ENCODE measurements at regions not wholly inside any gene's neighbourhood (a gene's known extent, or its start where the extent isn't known, plus 50 kb on each side); places are given as distances from the start of the nearest gene placed in this dataset.
A peak's percentile ranks its signal among the peaks of the same experiment; 100 is the strongest.

- no peak for DNase-seq
Measured at GRCh38 chr6:23266536-23266935, 697.2 kb downstream of the HDGFL1 start.

GRCh38 chr6:23267651-23268050 lies 698.3 kb downstream of the HDGFL1 start:
- no peak for DNase-seq

- DNase-seq = no peak
Measured at GRCh38 chr6:23268348-23268747, 699.0 kb downstream of the HDGFL1 start.

- no peak for DNase-seq
Measured at GRCh38 chr6:23269436-23269835, 700.1 kb downstream of the HDGFL1 start.

GRCh38 chr6:23272536-23272935 lies 703.2 kb downstream of the HDGFL1 start:
- no peak for DNase-seq

- no peak for DNase-seq
Measured at GRCh38 chr6:23277521-23278179, 708.3 kb downstream of the HDGFL1 start.

- DNase-seq = no peak
Measured at GRCh38 chr6:23278180-23278532, 708.8 kb downstream of the HDGFL1 start.

GRCh38 chr6:23280437-23280836 lies 711.1 kb downstream of the HDGFL1 start:
- peak; percentile 47 for DNase-seq

- DNase-seq = no peak
Measured at GRCh38 chr6:23282252-23283021, 713.1 kb downstream of the HDGFL1 start.

- DNase-seq = no peak
Measured at GRCh38 chr6:23293653-23294052, 724.3 kb downstream of the HDGFL1 start.

- no peak for DNase-seq
Measured at GRCh38 chr6:23301556-23301955, 732.2 kb downstream of the HDGFL1 start.

GRCh38 chr6:23302514-23302913 lies 733.1 kb downstream of the HDGFL1 start:
- DNase-seq = no peak

- no peak for DNase-seq
Measured at GRCh38 chr6:23305325-23305943, 736.1 kb downstream of the HDGFL1 start.

GRCh38 chr6:23306251-23306950 lies 737.0 kb downstream of the HDGFL1 start:
- no peak for DNase-seq

GRCh38 chr6:23307516-23307915 lies 738.1 kb downstream of the HDGFL1 start:
- DNase-seq = no peak

- no peak for DNase-seq
Measured at GRCh38 chr6:23308166-23308565, 738.8 kb downstream of the HDGFL1 start.

- no peak for DNase-seq
Measured at GRCh38 chr6:23311211-23311610, 741.8 kb downstream of the HDGFL1 start.

GRCh38 chr6:23316131-23316530 lies 746.8 kb downstream of the HDGFL1 start:
- no peak for DNase-seq

- no peak for DNase-seq
Measured at GRCh38 chr6:23316931-23317330, 747.6 kb downstream of the HDGFL1 start.

- DNase-seq = no peak
Measured at GRCh38 chr6:23319582-23319981, 750.2 kb downstream of the HDGFL1 start.

GRCh38 chr6:23320471-23321015 lies 751.2 kb downstream of the HDGFL1 start:
- DNase-seq = no peak

GRCh38 chr6:23323897-23324296 lies 754.5 kb downstream of the HDGFL1 start:
- no peak for DNase-seq

GRCh38 chr6:23325065-23325464 lies 755.7 kb downstream of the HDGFL1 start:
- DNase-seq = no peak

Measured in suppressor macrophage treated with lipopolysaccharide for 4 hours (primary cell).